ENCODE measurements at regions not wholly inside any gene's neighbourhood (a gene's known extent, or its start where the extent isn't known, plus 50 kb on each side); places are given as distances from the start of the nearest gene placed in this dataset.
"Not testable (repeated sequence)": the region's sequence is repeated elsewhere in the genome, so short reads cannot be mapped to it uniquely, and the experiment has no call there.

GRCh38 chr14:106280876-106281275 is 754.5 kb downstream of the TMEM121 start:
- no peaks in the 10 kb centered on the region for H3K27me3 ChIP-seq (replicated peaks; ENCODE audit: insufficient read depth)

GRCh38 chr14:106286697-106287290 is 760.4 kb downstream of the TMEM121 start:
- H3K4me3 ChIP-seq = no peak overlapping the region
- H3K9me3 ChIP-seq = no peaks in the 10 kb centered on the region
- H3K27ac ChIP-seq = no peak overlapping the region
- no peaks in the 10 kb centered on the region for H3K27me3 ChIP-seq (replicated peaks; ENCODE audit: insufficient read depth)
- no peaks in the 10 kb centered on the region for H3K4me1 ChIP-seq (ENCODE audit: control insufficient read depth in 1 of 2, low read depth in 2 of 2)
- ATAC-seq (ENCODE audit: insufficient number of reproducible peaks, low FRiP score, low read depth) (no peak), DNase-seq (ENCODE audit: low spot score) (no peak)
- TF ChIP-seq CTCF (IDR thresholded peaks at IDR 0.05) = no peak
- no peaks in the 10 kb centered on the region for H3K36me3 ChIP-seq

More at GRCh38 chr14:106280876-106281275, 754.5 kb downstream of the TMEM121 start:
- H3K4me1 ChIP-seq (ENCODE audit: control insufficient read depth in 1 of 2, low read depth in 2 of 2) = no peaks in the 10 kb centered on the region
- no peak for TF ChIP-seq CTCF (IDR thresholded peaks at IDR 0.05)
- ATAC-seq (ENCODE audit: insufficient number of reproducible peaks, low FRiP score, low read depth) = no peak
- DNase-seq (ENCODE audit: low spot score) = no peak
- H3K36me3 ChIP-seq = no peaks in the 10 kb centered on the region
- no peak overlapping the region for H3K27ac ChIP-seq
- no peaks in the 10 kb centered on the region for H3K9me3 ChIP-seq
- H3K4me3 ChIP-seq = no peak overlapping the region

- Histone ChIP-seq H3K4me3 (no peak overlapping the region), H3K27ac (no peak overlapping the region), H3K9me3 (no peaks in the 10 kb centered on the region), H3K4me1 (ENCODE audit: control insufficient read depth in 1 of 2, low read depth in 2 of 2) (no peaks in the 10 kb centered on the region), H3K27me3 (replicated peaks; ENCODE audit: insufficient read depth) (no peaks in the 10 kb centered on the region), H3K36me3 (no peaks in the 10 kb centered on the region)
- no peak for ATAC-seq (ENCODE audit: insufficient number of reproducible peaks, low FRiP score, low read depth)
- no peak for TF ChIP-seq CTCF (IDR thresholded peaks at IDR 0.05)
- no peak for DNase-seq (ENCODE audit: low spot score)
Observed at GRCh38 chr14:106287506-106287905, 761.1 kb downstream of the TMEM121 start.

GRCh38 chr14:106291626-106292025 is 765.2 kb downstream of the TMEM121 start:
- Histone ChIP-seq H3K4me1 (ENCODE audit: control insufficient read depth in 1 of 2, low read depth in 2 of 2) (no peaks in the 10 kb centered on the region), H3K4me3 (no peak overlapping the region), H3K36me3 (no peaks in the 10 kb centered on the region), H3K27me3 (replicated peaks; ENCODE audit: insufficient read depth) (no peaks in the 10 kb centered on the region), H3K27ac (no peak overlapping the region), H3K9me3 (no peaks in the 10 kb centered on the region)
- TF ChIP-seq CTCF (IDR thresholded peaks at IDR 0.05) = no peak
- ATAC-seq (ENCODE audit: insufficient number of reproducible peaks, low FRiP score, low read depth) (no peak), DNase-seq (ENCODE audit: low spot score) (no peak)

- no peak for TF ChIP-seq CTCF (IDR thresholded peaks at IDR 0.05)
- Histone ChIP-seq H3K36me3 (no peaks in the 10 kb centered on the region), H3K4me1 (ENCODE audit: control insufficient read depth in 1 of 2, low read depth in 2 of 2) (no peaks in the 10 kb centered on the region), H3K27me3 (replicated peaks; ENCODE audit: insufficient read depth) (no peaks in the 10 kb centered on the region), H3K27ac (no peak overlapping the region), H3K9me3 (no peaks in the 10 kb centered on the region), H3K4me3 (no peak overlapping the region)
- ATAC-seq (ENCODE audit: insufficient number of reproducible peaks, low FRiP score, low read depth) = no peak
- DNase-seq (ENCODE audit: low spot score) = no peak
Observed at GRCh38 chr14:106294324-106294723, 767.9 kb downstream of the TMEM121 start.

GRCh38 chr14:106300951-106301510 is 774.6 kb downstream of the TMEM121 start:
- not testable (repeated sequence) for H3K9me3 ChIP-seq; H3K4me1 ChIP-seq (ENCODE audit: control insufficient read depth in 1 of 2, low read depth in 2 of 2); H3K27me3 ChIP-seq (replicated peaks; ENCODE audit: insufficient read depth); H3K27ac ChIP-seq; DNase-seq (ENCODE audit: low spot score); H3K36me3 ChIP-seq; ATAC-seq (ENCODE audit: insufficient number of reproducible peaks, low FRiP score, low read depth); H3K4me3 ChIP-seq

- H3K27ac ChIP-seq; H3K36me3 ChIP-seq; H3K9me3 ChIP-seq; H3K27me3 ChIP-seq (replicated peaks; ENCODE audit: insufficient read depth); DNase-seq (ENCODE audit: low spot score); ATAC-seq (ENCODE audit: insufficient number of reproducible peaks, low FRiP score, low read depth); H3K4me1 ChIP-seq (ENCODE audit: control insufficient read depth in 1 of 2, low read depth in 2 of 2); H3K4me3 ChIP-seq: not testable (repeated sequence)
Observed at GRCh38 chr14:106301609-106302008, 775.2 kb downstream of the TMEM121 start.
